GM21423 (cell line): ENCODE measurements at regions not wholly inside any gene's neighbourhood (a gene's known extent, or its start where the extent isn't known, plus 50 kb on each side); places are given as distances from the start of the nearest gene placed in this dataset.
"Not testable (repeated sequence)": the region's sequence is repeated elsewhere in the genome, so short reads cannot be mapped to it uniquely, and the experiment has no call there.

Experiments
- ATAC-seq: cut with Tn5 transposase; IDR thresholded peaks from one replicate; pipeline ENCODE4 v1.9.1; 2021; ENCODE audit warnings: mild to moderate bottlenecking, moderate library complexity; ENCODE audit not compliant: unreplicated experiment

- no peak for ATAC-seq
Measured at GRCh38 chr1:68653882-68654281, 157.0 kb upstream of the DEPDC1 start.

GRCh38 chr1:68673771-68674170 lies 176.9 kb upstream of the DEPDC1 start:
- no peak for ATAC-seq

GRCh38 chr1:68675336-68675735 lies 178.5 kb upstream of the DEPDC1 start:
- no peak for ATAC-seq

- no peak for ATAC-seq
Measured at GRCh38 chr1:68677684-68678351, 180.9 kb upstream of the DEPDC1 start.

- ATAC-seq = no peak
Measured at GRCh38 chr1:68696221-68696620, 199.3 kb upstream of the DEPDC1 start.

GRCh38 chr1:68703921-68704354 lies 207.1 kb upstream of the DEPDC1 start:
- no peak for ATAC-seq

- no peak for ATAC-seq
Measured at GRCh38 chr1:68704800-68705443, 208.0 kb upstream of the DEPDC1 start.

GRCh38 chr1:68705466-68705865 lies 208.6 kb upstream of the DEPDC1 start:
- no peak for ATAC-seq

- ATAC-seq = no peak
Measured at GRCh38 chr1:68706639-68707317, 209.9 kb upstream of the DEPDC1 start.

- ATAC-seq = no peak
Measured at GRCh38 chr1:68717330-68717729, 220.4 kb upstream of the DEPDC1 start.

GRCh38 chr1:68720476-68720875 lies 223.6 kb upstream of the DEPDC1 start:
- no peak for ATAC-seq

- ATAC-seq = no peak
Measured at GRCh38 chr1:68723791-68724190, 226.9 kb upstream of the DEPDC1 start.

GRCh38 chr1:68725001-68725752 lies 228.3 kb upstream of the DEPDC1 start:
- ATAC-seq = no peak

- ATAC-seq = not testable (repeated sequence)
Measured at GRCh38 chr1:68739486-68739885, 242.6 kb upstream of the DEPDC1 start.

GRCh38 chr1:68745011-68745410 lies 248.1 kb upstream of the DEPDC1 start:
- ATAC-seq = no peak

GRCh38 chr1:68745451-68745850 lies 248.6 kb upstream of the DEPDC1 start:
- ATAC-seq = no peak

GRCh38 chr1:68746378-68746777 lies 249.5 kb upstream of the DEPDC1 start:
- ATAC-seq = no peak

GRCh38 chr1:68751723-68752122 lies 254.8 kb upstream of the DEPDC1 start:
- no peak for ATAC-seq

- no peak for ATAC-seq
Measured at GRCh38 chr1:68758666-68759209, 261.9 kb upstream of the DEPDC1 start.

- no peak for ATAC-seq
Measured at GRCh38 chr1:68767941-68768340, 271.1 kb upstream of the DEPDC1 start.

GRCh38 chr1:68770817-68771216 lies 273.9 kb upstream of the DEPDC1 start:
- ATAC-seq = no peak
